ENCODE measurements at regions not wholly inside any gene's neighbourhood (a gene's known extent, or its start where the extent isn't known, plus 50 kb on each side); places are given as distances from the start of the nearest gene placed in this dataset.

DNA sequence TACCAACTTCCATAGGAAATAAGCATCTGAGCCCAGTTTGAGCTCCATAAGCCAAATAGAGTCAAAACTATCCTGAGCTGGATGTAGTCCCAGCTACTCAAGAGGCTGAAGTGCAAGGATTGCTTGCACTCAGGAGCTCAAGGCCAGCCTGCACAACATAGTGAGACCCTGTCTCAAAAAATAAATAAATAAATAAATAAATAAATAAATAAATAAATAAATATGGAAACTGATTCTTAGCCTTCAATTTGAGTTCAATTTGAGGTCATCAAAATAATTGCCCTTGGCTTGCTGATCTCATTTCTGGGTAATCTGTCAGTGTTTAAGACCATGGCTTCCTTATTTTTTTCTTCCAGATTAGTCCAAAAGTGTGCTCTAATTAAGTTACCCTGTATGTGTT is 184.9 kb upstream of the CDH20 start:
- no peak for DNase-seq (ENCODE audit: low spot score)
- H3K4me1 Mint-ChIP-seq (ENCODE audit: unreplicated experiment): no peaks in the 10 kb centered on the region
- no peak overlapping the region for H3K27ac Mint-ChIP-seq (ENCODE audit: unreplicated experiment)
- no peaks in the 10 kb centered on the region for H3K27me3 Mint-ChIP-seq (ENCODE audit: unreplicated experiment)
- no peaks in the 10 kb centered on the region for H3K9me3 Mint-ChIP-seq (ENCODE audit: unreplicated experiment)
- H3K36me3 Mint-ChIP-seq (ENCODE audit: low read depth, unreplicated experiment): no peaks in the 10 kb centered on the region
- TF ChIP-seq, protein P1, sequence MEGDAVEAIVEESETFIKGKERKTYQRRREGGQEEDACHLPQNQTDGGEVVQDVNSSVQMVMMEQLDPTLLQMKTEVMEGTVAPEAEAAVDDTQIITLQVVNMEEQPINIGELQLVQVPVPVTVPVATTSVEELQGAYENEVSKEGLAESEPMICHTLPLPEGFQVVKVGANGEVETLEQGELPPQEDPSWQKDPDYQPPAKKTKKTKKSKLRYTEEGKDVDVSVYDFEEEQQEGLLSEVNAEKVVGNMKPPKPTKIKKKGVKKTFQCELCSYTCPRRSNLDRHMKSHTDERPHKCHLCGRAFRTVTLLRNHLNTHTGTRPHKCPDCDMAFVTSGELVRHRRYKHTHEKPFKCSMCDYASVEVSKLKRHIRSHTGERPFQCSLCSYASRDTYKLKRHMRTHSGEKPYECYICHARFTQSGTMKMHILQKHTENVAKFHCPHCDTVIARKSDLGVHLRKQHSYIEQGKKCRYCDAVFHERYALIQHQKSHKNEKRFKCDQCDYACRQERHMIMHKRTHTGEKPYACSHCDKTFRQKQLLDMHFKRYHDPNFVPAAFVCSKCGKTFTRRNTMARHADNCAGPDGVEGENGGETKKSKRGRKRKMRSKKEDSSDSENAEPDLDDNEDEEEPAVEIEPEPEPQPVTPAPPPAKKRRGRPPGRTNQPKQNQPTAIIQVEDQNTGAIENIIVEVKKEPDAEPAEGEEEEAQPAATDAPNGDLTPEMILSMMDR (IDR thresholded peaks at IDR 0.05; ENCODE audit: unreplicated experiment): no peak
- H3K4me3 Mint-ChIP-seq (ENCODE audit: unreplicated experiment): no peak overlapping the region

DNA sequence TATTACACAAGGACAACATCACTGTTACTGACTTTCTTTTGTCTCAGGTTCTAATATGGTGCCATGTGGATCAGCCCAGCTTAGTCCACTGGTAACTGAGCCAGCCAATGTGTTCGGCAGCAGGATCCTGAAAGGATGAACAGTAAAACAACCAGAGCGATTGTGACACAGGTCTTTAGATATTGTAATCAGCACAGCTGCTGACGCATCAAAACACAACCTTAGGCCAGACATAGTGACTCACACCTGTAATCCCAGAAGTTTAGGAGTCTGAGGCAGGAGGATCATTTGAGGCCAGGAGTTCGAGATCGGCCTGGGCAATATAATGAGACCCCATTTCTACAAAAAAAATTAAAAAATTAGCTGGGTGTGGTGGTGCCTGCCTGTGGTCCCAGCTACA is 183.4 kb upstream of the CDH20 start:
- Mint-ChIP-seq H3K9me3 (ENCODE audit: unreplicated experiment) (no peaks in the 10 kb centered on the region), H3K4me3 (ENCODE audit: unreplicated experiment) (no peak overlapping the region), H3K27ac (ENCODE audit: unreplicated experiment) (no peak overlapping the region), H3K27me3 (ENCODE audit: unreplicated experiment) (peaks cover 2% of the 10 kb centered on the region), H3K36me3 (ENCODE audit: low read depth, unreplicated experiment) (no peaks in the 10 kb centered on the region), H3K4me1 (ENCODE audit: unreplicated experiment) (no peaks in the 10 kb centered on the region)
- TF ChIP-seq, protein P1 (IDR thresholded peaks at IDR 0.05; ENCODE audit: unreplicated experiment): no peak
- no peak for DNase-seq (ENCODE audit: low spot score)

DNA sequence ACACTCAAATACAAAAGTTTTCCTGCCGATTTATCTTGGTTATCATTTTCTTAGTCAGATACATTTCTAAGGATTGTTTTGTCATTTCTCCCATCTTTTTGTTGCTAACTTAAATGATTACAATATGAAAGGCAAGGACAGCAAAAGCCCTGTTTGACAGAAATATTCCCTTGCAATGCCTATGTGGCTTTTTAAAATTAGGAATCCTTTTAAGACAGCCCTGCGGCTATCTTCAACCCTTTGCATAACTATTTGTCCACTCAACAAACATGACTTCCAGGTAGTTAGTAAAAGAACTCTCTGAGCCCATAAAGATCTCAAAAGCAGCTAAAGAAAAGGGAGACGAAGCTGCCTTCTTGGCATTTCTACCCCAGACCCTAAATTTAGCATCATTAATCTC is 179.7 kb upstream of the CDH20 start:
- Mint-ChIP-seq H3K4me3 (ENCODE audit: unreplicated experiment) (no peak overlapping the region), H3K9me3 (ENCODE audit: unreplicated experiment) (no peaks in the 10 kb centered on the region), H3K27me3 (ENCODE audit: unreplicated experiment) (peaks cover 2% of the 10 kb centered on the region), H3K27ac (ENCODE audit: unreplicated experiment) (no peak overlapping the region), H3K4me1 (ENCODE audit: unreplicated experiment) (peaks cover 23% of the 10 kb centered on the region), H3K36me3 (ENCODE audit: low read depth, unreplicated experiment) (no peaks in the 10 kb centered on the region)
- DNase-seq (ENCODE audit: low spot score): no peak
- TF ChIP-seq, protein P1 (IDR thresholded peaks at IDR 0.05; ENCODE audit: unreplicated experiment): no peak

GRCh38 chr18:61154866-61155265 is 178.4 kb upstream of the CDH20 start:
- Mint-ChIP-seq H3K36me3 (ENCODE audit: low read depth, unreplicated experiment) (no peaks in the 10 kb centered on the region), H3K4me1 (ENCODE audit: unreplicated experiment) (peaks cover 23% of the 10 kb centered on the region), H3K27me3 (ENCODE audit: unreplicated experiment) (peaks cover 2% of the 10 kb centered on the region), H3K9me3 (ENCODE audit: unreplicated experiment) (no peaks in the 10 kb centered on the region), H3K27ac (ENCODE audit: unreplicated experiment) (peak overlapping the region; percentile 78), H3K4me3 (ENCODE audit: unreplicated experiment) (no peak overlapping the region)
- TF ChIP-seq, protein P1 (IDR thresholded peaks at IDR 0.05; ENCODE audit: unreplicated experiment): no peak
- DNase-seq (ENCODE audit: low spot score): no peak

GRCh38 chr18:61155586-61155985 is 177.6 kb upstream of the CDH20 start:
- DNase-seq (ENCODE audit: low spot score): no peak
- Mint-ChIP-seq H3K27ac (ENCODE audit: unreplicated experiment) (peak overlapping the region; percentile 78), H3K4me1 (ENCODE audit: unreplicated experiment) (peaks cover 23% of the 10 kb centered on the region), H3K36me3 (ENCODE audit: low read depth, unreplicated experiment) (no peaks in the 10 kb centered on the region), H3K9me3 (ENCODE audit: unreplicated experiment) (no peaks in the 10 kb centered on the region), H3K4me3 (ENCODE audit: unreplicated experiment) (no peak overlapping the region), H3K27me3 (ENCODE audit: unreplicated experiment) (peaks cover 2% of the 10 kb centered on the region)
- TF ChIP-seq, protein P1 (IDR thresholded peaks at IDR 0.05; ENCODE audit: unreplicated experiment): no peak

Measured in endothelial cell (in vitro differentiated cells).